Activated T-cell treated with anti-CD3 and anti-CD28 coated beads, Interleukin-2, amount 50 U/mL, for 4 hours (primary cell): ENCODE measurements at regions not wholly inside any gene's neighbourhood (a gene's known extent, or its start where the extent isn't known, plus 50 kb on each side); places are given as distances from the start of the nearest gene placed in this dataset.
"Not testable (repeated sequence)": the region's sequence is repeated elsewhere in the genome, so short reads cannot be mapped to it uniquely, and the experiment has no call there.

Experiments used
- ATAC-seq, 2 donors: fragments of 200-7000 bp; cut with Tn5 transposase; one replicate each; pipeline ENCODE4 v1.10.0; 2021
- DNase-seq: peaks from one replicate; pipeline ENCODE4 v3.0.0-alpha.2; 2020
- H3K27me3 Mint-ChIP-seq: one replicate; pipeline ENCODE4 v1.8.0; 2021; ENCODE audit warnings: low read depth, mixed read lengths
- H3K36me3 Mint-ChIP-seq: one replicate; pipeline ENCODE4 v1.8.0; 2022; ENCODE audit warnings: mixed read lengths; ENCODE audit not compliant: insufficient read depth
- H3K4me1 Mint-ChIP-seq: one replicate; pipeline ENCODE4 v1.8.0; 2021; ENCODE audit warnings: low read depth, mixed read lengths
- H3K4me3 Mint-ChIP-seq: one replicate; pipeline ENCODE4 v1.8.0; 2021; ENCODE audit warnings: mild to moderate bottlenecking, moderate library complexity, mixed read lengths
- H3K9me3 Mint-ChIP-seq: one replicate; pipeline ENCODE4 v1.8.0; 2021; ENCODE audit warnings: mixed read lengths

GRCh38 chr4:117916728-117917127, 117.6 kb upstream of the NDST3 start:
- Mint-ChIP-seq H3K4me1 (no peaks in the 10 kb centered on the region), H3K4me3 (no peak overlapping the region), H3K9me3 (peaks cover 8% of the 10 kb centered on the region), H3K27me3 (no peaks in the 10 kb centered on the region), H3K36me3 (no peaks in the 10 kb centered on the region)
- no peak for ATAC-seq
- no peak for DNase-seq

GRCh38 chr4:117922311-117922710, 112.0 kb upstream of the NDST3 start:
- not testable (repeated sequence) for H3K9me3 Mint-ChIP-seq, H3K27me3 Mint-ChIP-seq

GRCh38 chr4:117927823-117928222, 106.5 kb upstream of the NDST3 start:
- H3K36me3 Mint-ChIP-seq, H3K4me3 Mint-ChIP-seq, ATAC-seq, DNase-seq, H3K9me3 Mint-ChIP-seq, H3K27me3 Mint-ChIP-seq, H3K4me1 Mint-ChIP-seq: not testable (repeated sequence)

More at GRCh38 chr4:117922311-117922710, 112.0 kb upstream of the NDST3 start:
- H3K4me1 Mint-ChIP-seq, H3K36me3 Mint-ChIP-seq, H3K4me3 Mint-ChIP-seq, DNase-seq, ATAC-seq: not testable (repeated sequence)

- no peak overlapping the region for H3K4me3 Mint-ChIP-seq
- H3K4me1 Mint-ChIP-seq, result no peaks in the 10 kb centered on the region
- H3K36me3 Mint-ChIP-seq, result no peaks in the 10 kb centered on the region
- no peaks in the 10 kb centered on the region for H3K27me3 Mint-ChIP-seq
- peaks cover 10% of the 10 kb centered on the region for H3K9me3 Mint-ChIP-seq
- ATAC-seq (no peak), DNase-seq (no peak)
These were observed 92.7 kb upstream of the NDST3 start for GRCh38 chr4:117941611-117942010.

GRCh38 chr4:117949621-117950020, 84.7 kb upstream of the NDST3 start:
- DNase-seq (no peak), ATAC-seq (no peak)
- H3K9me3 Mint-ChIP-seq, result peaks cover 8% of the 10 kb centered on the region
- no peaks in the 10 kb centered on the region for H3K36me3 Mint-ChIP-seq
- no peaks in the 10 kb centered on the region for H3K27me3 Mint-ChIP-seq
- H3K4me3 Mint-ChIP-seq, result no peak overlapping the region
- no peaks in the 10 kb centered on the region for H3K4me1 Mint-ChIP-seq

GRCh38 chr4:117957571-117957970, 76.7 kb upstream of the NDST3 start:
- no peak for DNase-seq
- ATAC-seq, result no peak

GRCh38 chr4:117965622-117966021, 68.7 kb upstream of the NDST3 start:
- DNase-seq, result no peak
- no peak for ATAC-seq
- Mint-ChIP-seq H3K4me3 (no peak overlapping the region), H3K36me3 (no peaks in the 10 kb centered on the region), H3K9me3 (no peaks in the 10 kb centered on the region), H3K27me3 (no peaks in the 10 kb centered on the region), H3K4me1 (no peaks in the 10 kb centered on the region)

More at GRCh38 chr4:117957571-117957970, 76.7 kb upstream of the NDST3 start:
- Mint-ChIP-seq H3K9me3 (peaks cover 3% of the 10 kb centered on the region), H3K4me3 (no peak overlapping the region), H3K36me3 (no peaks in the 10 kb centered on the region), H3K27me3 (no peaks in the 10 kb centered on the region), H3K4me1 (no peaks in the 10 kb centered on the region)

GRCh38 chr4:117968606-117969005, 65.7 kb upstream of the NDST3 start:
- Mint-ChIP-seq H3K27me3 (no peaks in the 10 kb centered on the region), H3K4me1 (no peaks in the 10 kb centered on the region), H3K4me3 (no peak overlapping the region), H3K9me3 (no peaks in the 10 kb centered on the region), H3K36me3 (no peaks in the 10 kb centered on the region)
- DNase-seq (no peak), ATAC-seq (no peak)

- no peak overlapping the region for H3K4me3 Mint-ChIP-seq
- H3K27me3 Mint-ChIP-seq, result no peaks in the 10 kb centered on the region
- no peak for ATAC-seq
- H3K9me3 Mint-ChIP-seq, result no peaks in the 10 kb centered on the region
- no peaks in the 10 kb centered on the region for H3K36me3 Mint-ChIP-seq
- DNase-seq, result no peak
- H3K4me1 Mint-ChIP-seq, result no peaks in the 10 kb centered on the region
These were observed 62.9 kb upstream of the NDST3 start for GRCh38 chr4:117971403-117971802.

GRCh38 chr4:117983541-117984365, 50.5 kb upstream of the NDST3 start:
- Mint-ChIP-seq H3K27me3 (no peaks in the 10 kb centered on the region), H3K4me1 (no peaks in the 10 kb centered on the region), H3K9me3 (no peaks in the 10 kb centered on the region), H3K36me3 (no peaks in the 10 kb centered on the region), H3K4me3 (no peak overlapping the region)
- DNase-seq (no peak), ATAC-seq (no peak)

GRCh38 chr4:117984366-117984680, 50.0 kb upstream of the NDST3 start:
- Mint-ChIP-seq H3K9me3 (no peaks in the 10 kb centered on the region), H3K27me3 (no peaks in the 10 kb centered on the region), H3K4me3 (no peak overlapping the region), H3K36me3 (no peaks in the 10 kb centered on the region), H3K4me1 (no peaks in the 10 kb centered on the region)
- ATAC-seq, result no peak
- no peak for DNase-seq
